ENCODE measurements at regions not wholly inside any gene's neighbourhood (a gene's known extent, or its start where the extent isn't known, plus 50 kb on each side); places are given as distances from the start of the nearest gene placed in this dataset.

- TF ChIP-seq, protein P1, sequence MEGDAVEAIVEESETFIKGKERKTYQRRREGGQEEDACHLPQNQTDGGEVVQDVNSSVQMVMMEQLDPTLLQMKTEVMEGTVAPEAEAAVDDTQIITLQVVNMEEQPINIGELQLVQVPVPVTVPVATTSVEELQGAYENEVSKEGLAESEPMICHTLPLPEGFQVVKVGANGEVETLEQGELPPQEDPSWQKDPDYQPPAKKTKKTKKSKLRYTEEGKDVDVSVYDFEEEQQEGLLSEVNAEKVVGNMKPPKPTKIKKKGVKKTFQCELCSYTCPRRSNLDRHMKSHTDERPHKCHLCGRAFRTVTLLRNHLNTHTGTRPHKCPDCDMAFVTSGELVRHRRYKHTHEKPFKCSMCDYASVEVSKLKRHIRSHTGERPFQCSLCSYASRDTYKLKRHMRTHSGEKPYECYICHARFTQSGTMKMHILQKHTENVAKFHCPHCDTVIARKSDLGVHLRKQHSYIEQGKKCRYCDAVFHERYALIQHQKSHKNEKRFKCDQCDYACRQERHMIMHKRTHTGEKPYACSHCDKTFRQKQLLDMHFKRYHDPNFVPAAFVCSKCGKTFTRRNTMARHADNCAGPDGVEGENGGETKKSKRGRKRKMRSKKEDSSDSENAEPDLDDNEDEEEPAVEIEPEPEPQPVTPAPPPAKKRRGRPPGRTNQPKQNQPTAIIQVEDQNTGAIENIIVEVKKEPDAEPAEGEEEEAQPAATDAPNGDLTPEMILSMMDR (IDR thresholded peaks at IDR 0.05; ENCODE audit: low read depth, low read length), result no peak
- in situ Hi-C loops (cut with HindIII; ENCODE audit: low sequenced_read_pairs), result no loop called here
- DNase-seq (ENCODE audit: low read depth, low spot score), result no peak
- no peak overlapping the region for H3K4me3 ChIP-seq (ENCODE audit: low read depth, low read length)
Measured at GRCh38 chr13:73335944-73336343, 277.1 kb downstream of the KLF5 start.

- TF ChIP-seq, protein P1 (IDR thresholded peaks at IDR 0.05; ENCODE audit: low read depth, low read length), result no peak
- no peak overlapping the region for H3K4me3 ChIP-seq (ENCODE audit: low read depth, low read length)
- in situ Hi-C loops (cut with HindIII; ENCODE audit: low sequenced_read_pairs), result no loop called here
- DNase-seq (ENCODE audit: low read depth, low spot score), result peak; percentile 71
Measured at GRCh38 chr13:73335210-73335609, 276.4 kb downstream of the KLF5 start.

DNA sequence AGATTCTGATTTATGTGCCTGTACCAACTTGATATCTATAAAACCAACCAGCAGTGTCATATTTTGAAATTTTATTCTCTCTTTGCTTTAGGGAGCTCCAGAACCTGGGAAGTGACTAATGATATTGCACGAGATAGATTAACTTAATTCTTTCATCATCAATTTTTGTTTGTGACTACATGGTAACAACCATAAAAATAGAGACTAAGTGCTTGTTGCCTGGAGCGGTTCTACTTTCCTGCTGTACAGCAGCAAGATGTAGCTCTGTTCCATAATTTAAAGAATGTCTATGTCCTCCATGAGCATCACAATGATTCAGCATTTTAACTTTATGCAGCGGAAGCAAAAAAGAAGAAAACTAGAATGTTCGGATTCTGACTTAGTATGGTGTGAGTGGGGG lies 275.6 kb downstream of the KLF5 start:
- no peak for DNase-seq (ENCODE audit: low read depth, low spot score)
- in situ Hi-C loops (cut with HindIII; ENCODE audit: low sequenced_read_pairs), result no loop called here
- H3K4me3 ChIP-seq (ENCODE audit: low read depth, low read length), result no peak overlapping the region
- TF ChIP-seq, protein P1 (IDR thresholded peaks at IDR 0.05; ENCODE audit: low read depth, low read length), result no peak

DNA sequence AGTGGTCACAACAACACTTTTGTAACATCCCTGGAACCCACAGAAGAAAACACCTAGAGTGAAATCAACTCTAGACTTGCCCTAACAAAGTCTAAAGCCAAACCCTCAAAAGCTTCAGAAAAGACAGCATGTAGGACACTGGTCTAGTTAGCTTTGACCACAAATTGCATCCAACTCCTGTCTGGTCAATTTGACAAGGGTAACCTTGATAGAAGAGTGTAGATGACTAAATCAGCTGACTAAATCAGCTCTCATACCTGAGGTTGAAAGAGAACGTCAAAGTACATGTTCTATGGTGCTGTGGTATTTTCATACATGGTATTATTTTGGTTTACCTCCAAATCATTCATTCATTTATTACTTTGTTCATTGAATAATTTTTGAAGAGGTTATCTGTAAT lies 272.8 kb downstream of the KLF5 start:
- no peak overlapping the region for H3K4me3 ChIP-seq (ENCODE audit: low read depth, low read length)
- DNase-seq (ENCODE audit: low read depth, low spot score), result no peak
- in situ Hi-C loops (cut with HindIII; ENCODE audit: low sequenced_read_pairs), result no loop called here
- TF ChIP-seq, protein P1 (IDR thresholded peaks at IDR 0.05; ENCODE audit: low read depth, low read length), result no peak

- no peak for DNase-seq (ENCODE audit: low read depth, low spot score)
- no peak overlapping the region for H3K4me3 ChIP-seq (ENCODE audit: low read depth, low read length)
- in situ Hi-C loops (cut with HindIII; ENCODE audit: low sequenced_read_pairs), result no loop called here
- TF ChIP-seq, protein P1 (IDR thresholded peaks at IDR 0.05; ENCODE audit: low read depth, low read length), result no peak
Measured at GRCh38 chr13:73329355-73329754, 270.6 kb downstream of the KLF5 start.

DNA sequence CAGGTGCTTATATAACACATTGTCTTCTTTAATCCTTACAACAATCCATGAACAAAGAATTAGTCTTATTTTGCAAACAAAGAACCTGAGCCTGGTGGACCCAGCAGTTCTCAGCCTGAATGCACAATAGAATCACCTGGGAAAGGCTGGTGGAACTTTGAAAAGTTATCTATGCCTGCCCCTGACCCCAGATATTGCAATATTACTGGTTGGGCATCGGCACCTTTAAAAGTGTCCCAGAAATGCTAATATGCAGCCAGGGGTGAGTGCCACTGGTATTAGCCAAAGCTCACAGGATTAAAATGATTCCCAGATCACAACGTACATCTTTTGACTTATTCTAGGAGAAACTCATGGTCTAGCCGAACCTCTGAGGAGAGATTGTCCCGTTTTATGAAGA lies 268.8 kb downstream of the KLF5 start:
- in situ Hi-C loops (cut with HindIII; ENCODE audit: low sequenced_read_pairs), result no loop called here
- TF ChIP-seq, protein P1 (IDR thresholded peaks at IDR 0.05; ENCODE audit: low read depth, low read length), result no peak

More for the DNA sequence above, 268.8 kb downstream of the KLF5 start:
- DNase-seq (ENCODE audit: low read depth, low spot score), result no peak
- no peak overlapping the region for H3K4me3 ChIP-seq (ENCODE audit: low read depth, low read length)
